Neuronal stem cell (in vitro differentiated cells): ENCODE measurements at regions not wholly inside any gene's neighbourhood (a gene's known extent, or its start where the extent isn't known, plus 50 kb on each side); places are given as distances from the start of the nearest gene placed in this dataset.

Experiments used
- DNase-seq: peaks from one replicate; pipeline ENCODE4 v3.0.0-alpha.2; 2013; ENCODE audit warnings: low spot score
- H2AFZ ChIP-seq: one replicate; pipeline ENCODE4 v1.6.1; 2013; ENCODE audit warnings: mild to moderate bottlenecking, low read length, inconsistent platforms
- H2AK5ac ChIP-seq: 2 replicates; pipeline ENCODE4 v1.6.1; 2013; ENCODE audit warnings: low read depth, mild to moderate bottlenecking, inconsistent platforms, low read length, moderate library complexity, mixed read lengths
- H2BK120ac ChIP-seq: 2 replicates; pipeline ENCODE4 v1.6.1; 2013; ENCODE audit warnings: low read depth, mild to moderate bottlenecking, inconsistent platforms, low read length, moderate library complexity, mixed read lengths
- H2BK12ac ChIP-seq: one replicate; pipeline ENCODE4 v1.6.1; 2013; ENCODE audit warnings: low read length, inconsistent platforms
- H2BK15ac ChIP-seq: 2 replicates; pipeline ENCODE4 v1.6.1; 2013; ENCODE audit warnings: mild to moderate bottlenecking, low read length, inconsistent platforms, mixed read lengths
- H2BK5ac ChIP-seq: one replicate; pipeline ENCODE4 v1.6.1; 2013; ENCODE audit warnings: inconsistent platforms, mild to moderate bottlenecking, low read length, moderate library complexity
- H3K14ac ChIP-seq: one replicate; pipeline ENCODE4 v1.6.1; 2013; ENCODE audit warnings: low read length, inconsistent platforms
- H3K18ac ChIP-seq: 2 replicates; pipeline ENCODE4 v1.6.1; 2013; ENCODE audit warnings: low read length, inconsistent platforms
- H3K23ac ChIP-seq: 2 replicates; pipeline ENCODE4 v1.6.1; 2013; ENCODE audit warnings: low read depth, mild to moderate bottlenecking, mixed read lengths, low read length, inconsistent platforms; ENCODE audit not compliant: poor library complexity
- H3K27ac ChIP-seq: replicated peaks from 3 replicates; pipeline ENCODE4 v1.5.1; 2013; ENCODE audit warnings: low read length, inconsistent platforms
- H3K27me3 ChIP-seq, 3 experiments: 2 replicates each; pipeline ENCODE4 v1.6.1; 2013; ENCODE audit warnings: low read length in 3 of 3, mild to moderate bottlenecking in 2 of 3, inconsistent platforms in 1 of 3, low read depth in 1 of 3, mixed read lengths in 1 of 3, moderate library complexity in 1 of 3; ENCODE audit not compliant: control insufficient read depth in 3 of 3, insufficient read depth in 3 of 3
- H3K36me3 ChIP-seq, 2 donors: replicated peaks in 1 of 2; 2 replicates each; pipeline ENCODE4 v1.6.1; 2013; ENCODE audit warnings: low read length in 2 of 2; ENCODE audit not compliant: control insufficient read depth in 2 of 2, insufficient read depth in 2 of 2
- H3K4ac ChIP-seq: 2 replicates; pipeline ENCODE4 v1.6.1; 2013; ENCODE audit warnings: inconsistent platforms, mild to moderate bottlenecking, low read length, moderate library complexity
- H3K4me1 ChIP-seq, 2 donors: 1 replicate in 1 of 2; 2 replicates in 1 of 2; pipeline ENCODE4 v1.6.1; 2013; ENCODE audit warnings: low read length in 2 of 2, low read depth in 1 of 2; ENCODE audit not compliant: control insufficient read depth in 2 of 2, insufficient read depth in 1 of 2
- H3K4me2 ChIP-seq: one replicate; pipeline ENCODE4 v1.6.1; 2013; ENCODE audit warnings: mild to moderate bottlenecking, low read length, inconsistent platforms; ENCODE audit not compliant: insufficient read depth, poor library complexity, severe bottlenecking
- H3K4me3 ChIP-seq, 2 donors: 2 replicates each; pipeline ENCODE4 v1.5.1; 2013; ENCODE audit warnings: low read length in 2 of 2, mild to moderate bottlenecking in 2 of 2, inconsistent platforms in 1 of 2, moderate library complexity in 1 of 2
- H3K79me1 ChIP-seq: one replicate; pipeline ENCODE4 v1.6.1; 2013; ENCODE audit warnings: low read depth, mild to moderate bottlenecking, inconsistent platforms, low read length, moderate library complexity
- H3K9ac ChIP-seq: one replicate; pipeline ENCODE4 v1.6.1; 2013; ENCODE audit warnings: mild to moderate bottlenecking, low read depth, low read length, inconsistent platforms; ENCODE audit not compliant: poor library complexity
- H3K9me3 ChIP-seq, 2 donors: replicated peaks in 1 of 2; 2 replicates each; pipeline versions ENCODE3 to v1.6.1; 2013; ENCODE audit warnings: low read length in 2 of 2, mild to moderate bottlenecking in 2 of 2, inconsistent platforms in 1 of 2, low read depth in 1 of 2, mixed read lengths in 1 of 2, moderate library complexity in 1 of 2; ENCODE audit not compliant: control insufficient read depth in 2 of 2, insufficient read depth in 1 of 2
- H4K8ac ChIP-seq: one replicate; pipeline ENCODE4 v1.6.1; 2013; ENCODE audit warnings: low read depth, mild to moderate bottlenecking, inconsistent platforms, low read length, moderate library complexity
- H4K91ac ChIP-seq: one replicate; pipeline ENCODE4 v1.6.1; 2013; ENCODE audit warnings: low read length, low read depth, mild to moderate bottlenecking, inconsistent platforms; ENCODE audit not compliant: poor library complexity
- WGBS, 2 donors: extraction: QIAGEN DNeasy Blood & Tissue Kit; methylation state at CpG; one replicate each; pipeline ENCODE4 v1.1.7; 2013; ENCODE audit warnings: missing lambda C conversion rate in 2 of 2, mixed read lengths in 1 of 2; ENCODE audit not compliant: insufficient read length in 2 of 2, insufficient replicate concordance in 1 of 2; ENCODE audit errors: extremely low coverage in 2 of 2; 5-methylcytosine and 5-hydroxymethylcytosine counted together

- Histone ChIP-seq H2BK5ac (no peak overlapping the region), H2BK15ac (no peak overlapping the region), H4K8ac (no peak overlapping the region), H3K4ac (no peak overlapping the region), H3K9ac (no peak overlapping the region), H3K79me1 (no peaks in the 10 kb centered on the region), H3K27ac (no peak overlapping the region), H3K23ac (no peak overlapping the region), H3K9me3 (no peaks in the 10 kb centered on the region), H2BK120ac (no peak overlapping the region), H2AK5ac (no peak overlapping the region), H3K27me3 (no peaks in the 10 kb centered on the region), H2BK12ac (no peak overlapping the region), H3K18ac (no peak overlapping the region), H3K36me3 (no peaks in the 10 kb centered on the region), H3K4me1 (peaks cover 2% of the 10 kb centered on the region in 2 donors), H2AFZ (no peak overlapping the region), H3K14ac (no peak overlapping the region), H3K4me2 (no peak overlapping the region), H4K91ac (no peak overlapping the region), H3K4me3 (no peak overlapping the region)
- no peak for DNase-seq
- no CpG with 5 or more reads among the region's 1 CpG for WGBS, 2 donors
Observed at GRCh38 chr4:107151173-107151572, 115.1 kb upstream of the DKK2 start.

- Histone ChIP-seq H2BK120ac (no peak overlapping the region), H2BK15ac (no peak overlapping the region), H3K14ac (no peak overlapping the region), H3K36me3 (no peaks in the 10 kb centered on the region), H3K18ac (no peak overlapping the region), H3K4me3 (no peak overlapping the region), H2BK5ac (no peak overlapping the region), H3K27ac (no peak overlapping the region), H4K91ac (no peak overlapping the region), H2AFZ (no peak overlapping the region), H2BK12ac (no peak overlapping the region), H4K8ac (no peak overlapping the region), H3K23ac (no peak overlapping the region), H2AK5ac (no peak overlapping the region), H3K4ac (no peak overlapping the region), H3K79me1 (no peaks in the 10 kb centered on the region), H3K9me3 (no peaks in the 10 kb centered on the region), H3K27me3 (no peaks in the 10 kb centered on the region), H3K4me2 (no peak overlapping the region), H3K9ac (no peak overlapping the region), H3K4me1 (peaks cover 2% of the 10 kb centered on the region in 2 donors)
- no peak for DNase-seq
- WGBS, 2 donors, result no CpG with 5 or more reads among the region's 1 CpG
Observed at GRCh38 chr4:107148904-107149303, 112.8 kb upstream of the DKK2 start.

GRCh38 chr4:107147873-107148272, 111.8 kb upstream of the DKK2 start:
- H4K8ac ChIP-seq, result no peak overlapping the region
- no peak for DNase-seq
- H3K27me3 ChIP-seq, result no peaks in the 10 kb centered on the region
- no peak overlapping the region for H2BK5ac ChIP-seq
- no peaks in the 10 kb centered on the region for H3K36me3 ChIP-seq
- WGBS, 2 donors, result no CpG with 5 or more reads among the region's 1 CpG
- H3K14ac ChIP-seq, result no peak overlapping the region
- H2BK12ac ChIP-seq, result no peak overlapping the region
- H2BK15ac ChIP-seq, result no peak overlapping the region
- H2AK5ac ChIP-seq, result no peak overlapping the region
- no peaks in the 10 kb centered on the region for H3K79me1 ChIP-seq
- H4K91ac ChIP-seq, result no peak overlapping the region
- H3K18ac ChIP-seq, result no peak overlapping the region
- H3K4me2 ChIP-seq, result no peak overlapping the region
- no peaks in the 10 kb centered on the region for H3K4me1 ChIP-seq
- H3K9me3 ChIP-seq, result no peaks in the 10 kb centered on the region
- no peak overlapping the region for H3K27ac ChIP-seq
- no peak overlapping the region for H3K4me3 ChIP-seq
- no peak overlapping the region for H3K9ac ChIP-seq
- no peak overlapping the region for H3K4ac ChIP-seq
- H3K23ac ChIP-seq, result no peak overlapping the region
- H2BK120ac ChIP-seq, result no peak overlapping the region
- no peak overlapping the region for H2AFZ ChIP-seq

GRCh38 chr4:107138433-107138832, 102.3 kb upstream of the DKK2 start:
- H3K18ac ChIP-seq, result no peak overlapping the region
- WGBS, 2 donors, result no CpG with 5 or more reads among the region's 1 CpG
- H2BK120ac ChIP-seq, result no peak overlapping the region
- H4K91ac ChIP-seq, result no peak overlapping the region
- no peaks in the 10 kb centered on the region for H3K27me3 ChIP-seq
- H2AK5ac ChIP-seq, result no peak overlapping the region
- H3K36me3 ChIP-seq, result no peaks in the 10 kb centered on the region
- no peak overlapping the region for H3K23ac ChIP-seq
- H3K4ac ChIP-seq, result no peak overlapping the region
- no peak overlapping the region for H2BK5ac ChIP-seq
- no peak overlapping the region for H3K4me3 ChIP-seq
- H2BK12ac ChIP-seq, result no peak overlapping the region
- H2BK15ac ChIP-seq, result no peak overlapping the region
- DNase-seq, result no peak
- no peak overlapping the region for H3K14ac ChIP-seq
- H3K9ac ChIP-seq, result no peak overlapping the region
- no peaks in the 10 kb centered on the region for H3K79me1 ChIP-seq
- H3K9me3 ChIP-seq, result no peaks in the 10 kb centered on the region
- H4K8ac ChIP-seq, result no peak overlapping the region
- no peak overlapping the region for H2AFZ ChIP-seq
- no peaks in the 10 kb centered on the region for H3K4me1 ChIP-seq
- H3K27ac ChIP-seq, result no peak overlapping the region
- H3K4me2 ChIP-seq, result no peak overlapping the region
